NOMO-1 treated with DMSO at 0.1 percent for 48 hours (cell line): ENCODE measurements at regions not wholly inside any gene's neighbourhood (a gene's known extent, or its start where the extent isn't known, plus 50 kb on each side); places are given as distances from the start of the nearest gene placed in this dataset.
"Not testable (repeated sequence)": the region's sequence is repeated elsewhere in the genome, so short reads cannot be mapped to it uniquely, and the experiment has no call there.

ENCODE experiments used
- DNase-seq: peaks from one replicate; lab custom pipeline; 2025; ENCODE audit not compliant: unreplicated experiment; lab: John Stamatoyannopoulos, UW

GRCh38 chr3:86794361-86795065, 196.4 kb downstream of the VGLL3 start:
- DNase-seq, result no peak

- DNase-seq, result no peak
Observed at GRCh38 chr3:86793786-86794185, 197.2 kb downstream of the VGLL3 start.

GRCh38 chr3:86792316-86792715, 198.6 kb downstream of the VGLL3 start:
- DNase-seq, result no peak

- no peak for DNase-seq
Observed at GRCh38 chr3:86790884-86791549, 199.9 kb downstream of the VGLL3 start.

- no peak for DNase-seq
Observed at GRCh38 chr3:86788371-86788770, 202.6 kb downstream of the VGLL3 start.

GRCh38 chr3:86787091-86787490, 203.9 kb downstream of the VGLL3 start:
- DNase-seq, result no peak

- DNase-seq, result no peak
Observed at GRCh38 chr3:86785386-86785785, 205.6 kb downstream of the VGLL3 start.

GRCh38 chr3:86782866-86783265, 208.1 kb downstream of the VGLL3 start:
- DNase-seq, result no peak

- no peak for DNase-seq
Observed at GRCh38 chr3:86782286-86782685, 208.7 kb downstream of the VGLL3 start.

- peak; percentile 20 for DNase-seq
Observed at GRCh38 chr3:86774082-86774691, 216.8 kb downstream of the VGLL3 start.

- no peak for DNase-seq
Observed at GRCh38 chr3:86772699-86773098, 218.2 kb downstream of the VGLL3 start.

GRCh38 chr3:86771741-86772512, 219.0 kb downstream of the VGLL3 start:
- DNase-seq, result no peak

GRCh38 chr3:86766331-86766730, 224.6 kb downstream of the VGLL3 start:
- no peak for DNase-seq

- DNase-seq, result not testable (repeated sequence)
Observed at GRCh38 chr3:86757322-86758179, 233.4 kb downstream of the VGLL3 start.

GRCh38 chr3:86748015-86748414, 242.9 kb downstream of the VGLL3 start:
- DNase-seq, result no peak

- DNase-seq, result no peak
Observed at GRCh38 chr3:86744051-86744450, 246.9 kb downstream of the VGLL3 start.

- no peak for DNase-seq
Observed at GRCh38 chr3:86743233-86743632, 247.7 kb downstream of the VGLL3 start.

GRCh38 chr3:86740751-86741150, 250.2 kb downstream of the VGLL3 start:
- no peak for DNase-seq

- DNase-seq, result no peak
Observed at GRCh38 chr3:86739244-86739643, 251.7 kb downstream of the VGLL3 start.

GRCh38 chr3:86738684-86739083, 252.3 kb downstream of the VGLL3 start:
- DNase-seq, result no peak

GRCh38 chr3:86737517-86737916, 253.4 kb downstream of the VGLL3 start:
- no peak for DNase-seq
